HCT116 (cell line): ENCODE measurements at regions not wholly inside any gene's neighbourhood (a gene's known extent, or its start where the extent isn't known, plus 50 kb on each side); places are given as distances from the start of the nearest gene placed in this dataset.

Experiments used
- ATAC-seq: fragments of 200-7000 bp; cut with Tn5 transposase; 2 replicates; pipeline ENCODE4 v1.9.1; 2020; ENCODE audit warnings: mild to moderate bottlenecking, moderate library complexity
- BruUV-seq: library from RNA; stranded (reverse); fragments of 400-500 nt; replicated peaks from 2 replicates; lab custom pipeline; 2021; lab: Mats Ljungman, UMichigan
- CTCF ChIA-PET: fragments of 300-600 bp; sonication (Branson Sonifier 250); formaldehyde crosslinking; loops from one replicate; lab custom pipeline; 2021; ENCODE audit warnings: antibody characterized with exemption; lab: Charles Lee
- POLR2A ChIA-PET: fragments of 300-600, 350-600 bp; sonication (Branson Sonifier 250); formaldehyde crosslinking; loops from one replicate; lab custom pipeline; 2021; ENCODE audit warnings: antibody characterized with exemption; lab: Charles Lee
- RAD21 ChIA-PET, 2 experiments: fragments of 300-600 bp; sonication (Branson Sonifier 250); formaldehyde crosslinking; loops; one replicate each; lab custom pipeline; 2023; ENCODE audit warnings: low total read pairs in 2 of 2; ENCODE audit not compliant: uncharacterized antibody in 2 of 2, unreplicated experiment in 2 of 2, low non-redundant PET in 1 of 2; lab: Charles Lee
- DNase-seq: peaks from one replicate; pipeline ENCODE4 v3.0.0-alpha.2; 2010; ENCODE audit warnings: low read depth, low spot score
- H2AFZ ChIP-seq: fragments of 200-600 bp; shearing (Covaris generic), sonication (generic); 2 replicates; pipeline ENCODE4 v1.6.1; 2017; ENCODE audit warnings: low read depth, mixed run types, mixed read lengths, antibody characterized with exemption, low read length; ENCODE audit not compliant: poor library complexity, severe bottlenecking
- H3K27ac ChIP-seq: 2 replicates; pipeline ENCODE4 v1.5.1; 2012; ENCODE audit warnings: low read depth, low read length
- H3K27me3 ChIP-seq: fragments of 200-600 bp; sonication (generic); 2 replicates; pipeline ENCODE4 v1.6.1; 2016; ENCODE audit warnings: mixed run types, low read length, mixed read lengths; ENCODE audit not compliant: insufficient read depth
- H3K36me3 ChIP-seq, 2 experiments: fragments of 200-500 bp in 1 of 2; fragments of 200-600 bp in 1 of 2; sonication (Bioruptor generic) in 1 of 2; sonication (generic) in 1 of 2; 2 replicates each; pipeline versions ENCODE4 v1.5.1 to v1.6.1; 2014 to 2016; ENCODE audit warnings: low read length in 2 of 2, inconsistent platforms in 1 of 2, mixed read lengths in 1 of 2, mixed run types in 1 of 2; ENCODE audit not compliant: insufficient read depth in 2 of 2, control insufficient read depth in 1 of 2
- H3K4me1 ChIP-seq, 2 experiments: fragments of 200-600 bp in 1 of 2; sonication (generic) in 1 of 2; 2 replicates each; pipeline versions ENCODE4 v1.5.1 to v1.6.1; 2012 to 2017; ENCODE audit warnings: low read length in 2 of 2, inconsistent platforms in 1 of 2, mild to moderate bottlenecking in 1 of 2, mixed read lengths in 1 of 2, mixed run types in 1 of 2, moderate library complexity in 1 of 2; ENCODE audit not compliant: insufficient read depth in 2 of 2, control insufficient read depth in 1 of 2
- H3K4me2 ChIP-seq: fragments of 200-600 bp; sonication (generic); 2 replicates; pipeline ENCODE4 v1.6.1; 2017; ENCODE audit warnings: mixed run types, low read length, mixed read lengths
- H3K4me3 ChIP-seq, 2 experiments: fragments of 200-600 bp in 1 of 2; sonication (generic) in 1 of 2; replicated peaks in 1 of 2; 2 replicates each; pipeline ENCODE4 v1.5.1; 2011 to 2016; ENCODE audit warnings: low read length in 2 of 2, control low read depth in 1 of 2, low read depth in 1 of 2, mild to moderate bottlenecking in 1 of 2, mixed read lengths in 1 of 2, mixed run types in 1 of 2
- H3K79me2 ChIP-seq: fragments of 200-600 bp; sonication (generic); 2 replicates; pipeline ENCODE4 v1.6.1; 2017; ENCODE audit warnings: mild to moderate bottlenecking, mixed run types, low read length, moderate library complexity, mixed read lengths; ENCODE audit not compliant: insufficient read depth
- H3K9ac ChIP-seq: fragments of 200-600 bp; sonication (generic); 2 replicates; pipeline ENCODE4 v1.6.1; 2016; ENCODE audit warnings: low read length, mixed read lengths
- H3K9me2 ChIP-seq: fragments of 200-600 bp; sonication (generic), shearing (Covaris generic); 2 replicates; pipeline ENCODE4 v1.6.1; 2017; ENCODE audit warnings: mixed run types, mild to moderate bottlenecking, moderate library complexity; ENCODE audit not compliant: insufficient read depth
- H3K9me3 ChIP-seq, 2 experiments: fragments of 200-500 bp in 1 of 2; fragments of 200-600 bp in 1 of 2; sonication (Bioruptor generic) in 1 of 2; sonication (generic) in 1 of 2; 2 replicates each; pipeline ENCODE4 v1.6.1; 2014 to 2017; ENCODE audit warnings: low read length in 2 of 2, mixed read lengths in 2 of 2, inconsistent platforms in 1 of 2, low read depth in 1 of 2, mild to moderate bottlenecking in 1 of 2, mixed run types in 1 of 2, moderate library complexity in 1 of 2; ENCODE audit not compliant: control insufficient read depth in 1 of 2, insufficient read depth in 1 of 2
- H4K20me1 ChIP-seq: fragments of 200-600 bp; sonication (generic), shearing (Covaris generic); 2 replicates; pipeline ENCODE4 v1.6.1; 2017; ENCODE audit warnings: mixed run types, mild to moderate bottlenecking, moderate library complexity; ENCODE audit not compliant: insufficient read depth
- CEBPB ChIP-seq: IDR thresholded peaks from 2 replicates; pipeline ENCODE4 v1.6.1; 2012; ENCODE audit warnings: low read depth
- EGR1 ChIP-seq: IDR thresholded peaks from 2 replicates; pipeline ENCODE4 v1.6.1; 2012; ENCODE audit warnings: low read depth
- FOSL1 ChIP-seq: IDR thresholded peaks from 2 replicates; pipeline ENCODE4 v1.6.1; 2012; ENCODE audit warnings: low read depth
- JUND ChIP-seq: IDR thresholded peaks from 2 replicates; pipeline ENCODE4 v1.6.1; 2012
- POLR2A ChIP-seq: IDR thresholded peaks from 2 replicates; pipeline ENCODE4 v1.7.0; 2011; ENCODE audit warnings: borderline replicate concordance; ENCODE audit not compliant: insufficient read depth, insufficient read length; ENCODE audit errors: extremely low read depth
- POLR2AphosphoS5 ChIP-seq: IDR thresholded peaks from 2 replicates; pipeline ENCODE4 v1.6.1; 2011; ENCODE audit warnings: mild to moderate bottlenecking, low read depth, low read length, moderate library complexity
- SP1 ChIP-seq: IDR thresholded peaks from 2 replicates; pipeline ENCODE4 v1.6.1; 2012; ENCODE audit warnings: low read depth
- SRF ChIP-seq: IDR thresholded peaks from 2 replicates; pipeline ENCODE4 v1.6.1; 2012; ENCODE audit warnings: low read depth
- TCF7L2 ChIP-seq: IDR thresholded peaks from 2 replicates; pipeline ENCODE4 v1.7.0; 2011; ENCODE audit warnings: borderline replicate concordance, inconsistent platforms; ENCODE audit not compliant: insufficient read depth, insufficient read length; ENCODE audit errors: extremely low read depth
- ZFX ChIP-seq: fragments of 450-650 bp; IDR thresholded peaks from 2 replicates; pipeline ENCODE4 v1.6.1; 2017
- ZNF274 ChIP-seq: fragments of 200-500 bp; sonication (Bioruptor generic); IDR thresholded peaks from 2 replicates; pipeline ENCODE4 v1.6.1; 2014; ENCODE audit warnings: mild to moderate bottlenecking, low read depth, low read length, inconsistent platforms
- intact Hi-C: fragments of 100-400 bp; cut with micrococcal nuclease; formaldehyde crosslinking; loops from 2 replicates; pipeline ENCODE4 v1.10.0; 2022
- TF ChIP-seq, protein P1 (sequence below): IDR thresholded peaks from 2 replicates; pipeline ENCODE4 v1.6.1; 2012
- TF ChIP-seq, protein P2 (sequence below): IDR thresholded peaks from 2 replicates; pipeline ENCODE4 v1.6.1; 2012; ENCODE audit warnings: low read depth

GRCh38 chr7:115449689-115450088, 527.8 kb downstream of the MDFIC start:
- Histone ChIP-seq H3K9me2 (no peaks in the 10 kb centered on the region), H3K27ac (no peak overlapping the region), H4K20me1 (no peaks in the 10 kb centered on the region), H3K27me3 (no peaks in the 10 kb centered on the region), H3K79me2 (no peaks in the 10 kb centered on the region), H3K9ac (no peak overlapping the region), H2AFZ (no peak overlapping the region), H3K4me3 (no peak overlapping the region), H3K4me2 (no peak overlapping the region), H3K4me1 (no peaks in the 10 kb centered on the region), H3K9me3 (no peaks in the 10 kb centered on the region), H3K36me3 (no peaks in the 10 kb centered on the region)
- RAD21 ChIA-PET = no interaction called here
- no peak for ATAC-seq
- intact Hi-C loops = no loop called here
- CTCF ChIA-PET = no interaction called here
- BruUV-seq = no TSS peak
- DNase-seq = no peak
- TF ChIP-seq JUND = no peak
- TF ChIP-seq POLR2AphosphoS5 = no peak
- no peak for TF ChIP-seq CEBPB
- no peak for TF ChIP-seq SP1
- no peak for TF ChIP-seq TCF7L2
- TF ChIP-seq, protein P1, sequence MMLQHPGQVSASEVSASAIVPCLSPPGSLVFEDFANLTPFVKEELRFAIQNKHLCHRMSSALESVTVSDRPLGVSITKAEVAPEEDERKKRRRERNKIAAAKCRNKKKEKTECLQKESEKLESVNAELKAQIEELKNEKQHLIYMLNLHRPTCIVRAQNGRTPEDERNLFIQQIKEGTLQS = no peak
- TF ChIP-seq FOSL1 = no peak
- no peak for TF ChIP-seq POLR2A
- POLR2A ChIA-PET = no interaction called here

- Histone ChIP-seq H4K20me1 (no peaks in the 10 kb centered on the region), H3K4me1 (no peaks in the 10 kb centered on the region), H2AFZ (no peak overlapping the region), H3K9me2 (no peaks in the 10 kb centered on the region), H3K9ac (no peak overlapping the region), H3K9me3 (no peaks in the 10 kb centered on the region), H3K27me3 (no peaks in the 10 kb centered on the region), H3K79me2 (no peaks in the 10 kb centered on the region), H3K27ac (no peak overlapping the region), H3K4me2 (no peak overlapping the region), H3K4me3 (no peak overlapping the region), H3K36me3 (no peaks in the 10 kb centered on the region)
- ChIA-PET CTCF (no interaction called here), POLR2A (no interaction called here), RAD21 (no interaction called here)
- BruUV-seq = no TSS peak
- no peak for ATAC-seq
- intact Hi-C loops = no loop called here
- TF ChIP-seq, protein P2, sequence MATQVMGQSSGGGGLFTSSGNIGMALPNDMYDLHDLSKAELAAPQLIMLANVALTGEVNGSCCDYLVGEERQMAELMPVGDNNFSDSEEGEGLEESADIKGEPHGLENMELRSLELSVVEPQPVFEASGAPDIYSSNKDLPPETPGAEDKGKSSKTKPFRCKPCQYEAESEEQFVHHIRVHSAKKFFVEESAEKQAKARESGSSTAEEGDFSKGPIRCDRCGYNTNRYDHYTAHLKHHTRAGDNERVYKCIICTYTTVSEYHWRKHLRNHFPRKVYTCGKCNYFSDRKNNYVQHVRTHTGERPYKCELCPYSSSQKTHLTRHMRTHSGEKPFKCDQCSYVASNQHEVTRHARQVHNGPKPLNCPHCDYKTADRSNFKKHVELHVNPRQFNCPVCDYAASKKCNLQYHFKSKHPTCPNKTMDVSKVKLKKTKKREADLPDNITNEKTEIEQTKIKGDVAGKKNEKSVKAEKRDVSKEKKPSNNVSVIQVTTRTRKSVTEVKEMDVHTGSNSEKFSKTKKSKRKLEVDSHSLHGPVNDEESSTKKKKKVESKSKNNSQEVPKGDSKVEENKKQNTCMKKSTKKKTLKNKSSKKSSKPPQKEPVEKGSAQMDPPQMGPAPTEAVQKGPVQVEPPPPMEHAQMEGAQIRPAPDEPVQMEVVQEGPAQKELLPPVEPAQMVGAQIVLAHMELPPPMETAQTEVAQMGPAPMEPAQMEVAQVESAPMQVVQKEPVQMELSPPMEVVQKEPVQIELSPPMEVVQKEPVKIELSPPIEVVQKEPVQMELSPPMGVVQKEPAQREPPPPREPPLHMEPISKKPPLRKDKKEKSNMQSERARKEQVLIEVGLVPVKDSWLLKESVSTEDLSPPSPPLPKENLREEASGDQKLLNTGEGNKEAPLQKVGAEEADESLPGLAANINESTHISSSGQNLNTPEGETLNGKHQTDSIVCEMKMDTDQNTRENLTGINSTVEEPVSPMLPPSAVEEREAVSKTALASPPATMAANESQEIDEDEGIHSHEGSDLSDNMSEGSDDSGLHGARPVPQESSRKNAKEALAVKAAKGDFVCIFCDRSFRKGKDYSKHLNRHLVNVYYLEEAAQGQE = no peak
- no peak for TF ChIP-seq ZNF274
- TF ChIP-seq JUND = no peak
- TF ChIP-seq SRF = no peak
- no peak for TF ChIP-seq ZFX
- no peak for TF ChIP-seq SP1
- TF ChIP-seq EGR1 = no peak
- DNase-seq = no peak
These were observed 525.6 kb downstream of the MDFIC start for GRCh38 chr7:115447495-115447894.
